B cell (primary cell): ENCODE measurements at regions not wholly inside any gene's neighbourhood (a gene's known extent, or its start where the extent isn't known, plus 50 kb on each side); places are given as distances from the start of the nearest gene placed in this dataset.

ENCODE experiments used
- ATAC-seq: fragments of 200-7000 bp; cut with Tn5 transposase; one replicate; pipeline ENCODE4 v1.10.0; 2021; ENCODE audit warnings: low read depth, mild to moderate bottlenecking, moderate number of reproducible peaks, moderate library complexity
- CTCF ChIA-PET: fragments of 350-600 bp; sonication (Branson Sonifier 250); formaldehyde crosslinking; loops from one replicate; lab custom pipeline; 2021; ENCODE audit warnings: antibody characterized with exemption, inconsistent platforms; lab: Charles Lee
- POLR2A ChIA-PET: fragments of 350-600 bp; sonication (Branson Sonifier 250); formaldehyde crosslinking; loops from one replicate; lab custom pipeline; 2021; ENCODE audit warnings: antibody characterized with exemption; lab: Charles Lee
- DNase-seq: peaks from one replicate; pipeline ENCODE4 v3.0.0; 2013
- H2AFZ ChIP-seq: 2 replicates; pipeline ENCODE4 v1.6.1; 2012; ENCODE audit warnings: mild to moderate bottlenecking, low read depth, low read length; ENCODE audit not compliant: insufficient read depth, poor library complexity, severe bottlenecking
- H3K27ac ChIP-seq, 2 donors: 1 replicate in 1 of 2; 2 replicates in 1 of 2; pipeline ENCODE4 v1.5.1; 2012 to 2013; ENCODE audit warnings: low read length in 2 of 2, mild to moderate bottlenecking in 2 of 2, moderate library complexity in 1 of 2
- H3K27me3 ChIP-seq, 4 experiments: fragments of 200-600 bp in 1 of 4; sonication (generic) in 1 of 4; replicated peaks in 1 of 4; 1 replicate in 2 of 4; 2 replicates in 2 of 4; pipeline versions ENCODE4 v1.6.1 to v1.7.0; 2013 to 2016; ENCODE audit warnings: low read length in 3 of 4, mild to moderate bottlenecking in 2 of 4, mixed read lengths in 1 of 4, moderate library complexity in 1 of 4; ENCODE audit not compliant: insufficient read depth in 4 of 4, control insufficient read depth in 3 of 4; ENCODE audit errors: control extremely low read depth in 1 of 4
- H3K36me3 ChIP-seq, 2 experiments: replicated peaks in 1 of 2; 1 replicate in 1 of 2; 2 replicates in 1 of 2; pipeline versions ENCODE4 v1.6.1 to v1.7.1; 2013; ENCODE audit warnings: low read length in 1 of 2; ENCODE audit not compliant: insufficient read depth in 2 of 2, control insufficient read depth in 1 of 2; ENCODE audit errors: control extremely low read depth in 1 of 2, extremely low read depth in 1 of 2
- H3K4me1 ChIP-seq, 2 donors: fragments of 200-600 bp in 1 of 2; sonication (generic) in 1 of 2; 1 replicate in 1 of 2; 2 replicates in 1 of 2; pipeline versions ENCODE4 v1.5.1 to v1.6.1; 2013 to 2017; ENCODE audit warnings: low read length in 2 of 2; ENCODE audit not compliant: control insufficient read depth in 2 of 2, insufficient read depth in 2 of 2
- H3K4me2 ChIP-seq: replicated peaks from 2 replicates; pipeline ENCODE3; 2012; ENCODE audit warnings: mild to moderate bottlenecking, low read depth, low read length; ENCODE audit not compliant: poor library complexity, severe bottlenecking
- H3K4me3 ChIP-seq, 5 experiments: fragments of 200-600 bp in 1 of 5; sonication (generic) in 1 of 5; 1 replicate in 3 of 5; 2 replicates in 2 of 5; pipeline versions ENCODE4 v1.5.1 to v1.7.0; 2011 to 2016; ENCODE audit warnings: low read length in 4 of 5, mild to moderate bottlenecking in 4 of 5, low read depth in 2 of 5, control low read depth in 1 of 5, moderate library complexity in 1 of 5; ENCODE audit not compliant: insufficient read depth in 1 of 5; ENCODE audit errors: control extremely low read depth in 1 of 5, extremely low read depth in 1 of 5
- H3K79me2 ChIP-seq: fragments of 200-600 bp; sonication (generic); one replicate; pipeline ENCODE4 v1.6.0; 2016; ENCODE audit warnings: low read length; ENCODE audit not compliant: control insufficient read depth, insufficient read depth
- H3K9ac ChIP-seq: fragments of 200-600 bp; sonication (generic); 2 replicates; pipeline ENCODE4 v1.6.1; 2017; ENCODE audit warnings: mild to moderate bottlenecking, low read length, moderate library complexity
- H3K9me3 ChIP-seq, 3 donors: one replicate each; pipeline versions ENCODE4 v1.6.1 to v1.7.1; 2013; ENCODE audit warnings: low read length in 2 of 3; ENCODE audit not compliant: control insufficient read depth in 2 of 3, insufficient read depth in 1 of 3; ENCODE audit errors: control extremely low read depth in 1 of 3
- H4K20me1 ChIP-seq: 2 replicates; pipeline ENCODE4 v1.6.0; 2012; ENCODE audit warnings: mild to moderate bottlenecking, low read length; ENCODE audit not compliant: insufficient read depth, control insufficient read depth, poor library complexity, severe bottlenecking
- H3K27ac Mint-ChIP-seq: one replicate; pipeline ENCODE4 v1.8.0; 2021; ENCODE audit warnings: mixed read lengths
- H3K27me3 Mint-ChIP-seq: one replicate; pipeline ENCODE4 v1.8.0; 2021; ENCODE audit warnings: mixed read lengths
- H3K4me1 Mint-ChIP-seq: one replicate; pipeline ENCODE4 v1.8.0; 2021; ENCODE audit warnings: mixed read lengths
- H3K4me3 Mint-ChIP-seq: one replicate; pipeline ENCODE4 v1.8.0; 2021; ENCODE audit warnings: mixed read lengths
- H3K9me3 Mint-ChIP-seq: one replicate; pipeline ENCODE4 v1.8.0; 2022; ENCODE audit warnings: mixed read lengths; ENCODE audit not compliant: insufficient read depth
- CTCF ChIP-seq: fragments of 200-600 bp; IDR thresholded peaks from one replicate; pipeline ENCODE4 v1.8.0; 2022; ENCODE audit warnings: antibody characterized with exemption, mild to moderate bottlenecking
- EZH2 ChIP-seq: IDR thresholded peaks from 2 replicates; pipeline ENCODE4 v1.6.1; 2012; ENCODE audit warnings: borderline replicate concordance, low read depth, mild to moderate bottlenecking, moderate library complexity, low read length; ENCODE audit not compliant: insufficient read depth, poor library complexity, severe bottlenecking
- WGBS: methylation state at CpG from one replicate; pipeline ENCODE4 v1.1.5; 2013; ENCODE audit warnings: missing lambda C conversion rate; ENCODE audit not compliant: insufficient coverage; 5-methylcytosine and 5-hydroxymethylcytosine counted together
- intact Hi-C: fragments of 100-400 bp; cut with micrococcal nuclease; formaldehyde crosslinking; loops from one replicate; pipeline ENCODE4 v1.10.0; 2022

- no peak overlapping the region for H3K27ac Mint-ChIP-seq
- H3K4me1 Mint-ChIP-seq: no peaks in the 10 kb centered on the region
- Histone ChIP-seq H3K4me2 (no peak overlapping the region), H3K9me3 (no peaks in the 10 kb centered on the region), H3K9ac (no peak overlapping the region), H3K4me3 (no peak overlapping the region), H3K27me3 (no peaks in the 10 kb centered on the region), H4K20me1 (no peaks in the 10 kb centered on the region), H3K36me3 (no peaks in the 10 kb centered on the region), H3K4me1 (no peaks in the 10 kb centered on the region), H2AFZ (no peak overlapping the region), H3K27ac (no peak overlapping the region), H3K79me2 (no peaks in the 10 kb centered on the region)
- ATAC-seq (no peak), DNase-seq (no peak)
- peaks cover 2% of the 10 kb centered on the region for H3K9me3 Mint-ChIP-seq
- H3K4me3 Mint-ChIP-seq: no peak overlapping the region
- intact Hi-C loops: no loop called here
- ChIA-PET CTCF (no interaction called here), POLR2A (no interaction called here)
- no peak for TF ChIP-seq CTCF
- TF ChIP-seq EZH2: no peak
- WGBS: 100% methylated on average over 1 of the region's 4 CpGs
- no peaks in the 10 kb centered on the region for H3K27me3 Mint-ChIP-seq
Measured at GRCh38 chr13:107976628-107977027, 238.7 kb downstream of the LIG4 start.

- no CpG with 5 or more reads among the region's 2 CpGs for WGBS
- no peaks in the 10 kb centered on the region for H3K4me1 Mint-ChIP-seq
Measured at GRCh38 chr13:107974409-107974808, 240.9 kb downstream of the LIG4 start.

More at GRCh38 chr13:107974409-107974808, 240.9 kb downstream of the LIG4 start:
- Mint-ChIP-seq H3K4me3 (no peak overlapping the region), H3K27me3 (no peaks in the 10 kb centered on the region), H3K27ac (no peak overlapping the region), H3K9me3 (peaks cover 2% of the 10 kb centered on the region)
- ChIA-PET POLR2A (no interaction called here), CTCF (no interaction called here)
- no peaks in the 10 kb centered on the region for H4K20me1 ChIP-seq
- H3K4me3 ChIP-seq: no peak overlapping the region
- H3K4me2 ChIP-seq: no peak overlapping the region
- no peaks in the 10 kb centered on the region for H3K4me1 ChIP-seq
- TF ChIP-seq CTCF: no peak
- TF ChIP-seq EZH2: no peak
- H3K9me3 ChIP-seq: no peaks in the 10 kb centered on the region
- no peak overlapping the region for H2AFZ ChIP-seq
- no peak overlapping the region for H3K9ac ChIP-seq
- intact Hi-C loops: no loop called here
- H3K36me3 ChIP-seq: no peaks in the 10 kb centered on the region
- no peak overlapping the region for H3K27ac ChIP-seq
- no peak for ATAC-seq
- no peaks in the 10 kb centered on the region for H3K27me3 ChIP-seq
- DNase-seq: no peak
- H3K79me2 ChIP-seq: no peaks in the 10 kb centered on the region
